PC-3 (cell line): ENCODE measurements at regions not wholly inside any gene's neighbourhood (a gene's known extent, or its start where the extent isn't known, plus 50 kb on each side); places are given as distances from the start of the nearest gene placed in this dataset.

Experiments used
- ATAC-seq: fragments of 200-7000 bp; cut with Tn5 transposase; 2 replicates; pipeline ENCODE4 v1.9.1; 2020; ENCODE audit warnings: mild to moderate bottlenecking, moderate library complexity
- BruUV-seq: library from RNA; stranded (reverse); fragments of 400-500 nt; replicated peaks from 2 replicates; lab custom pipeline; 2021; lab: Mats Ljungman, UMichigan
- CTCF ChIA-PET: fragments of 300-600 bp; sonication (Branson Sonifier 250); formaldehyde crosslinking; loops from one replicate; lab custom pipeline; 2022; ENCODE audit warnings: antibody characterized with exemption; lab: Charles Lee
- POLR2A ChIA-PET: fragments of 300-600 bp; sonication (Branson Sonifier 250); formaldehyde crosslinking; loops from one replicate; lab custom pipeline; 2022; ENCODE audit warnings: antibody characterized with exemption; ENCODE audit not compliant: unreplicated experiment; lab: Charles Lee
- DNase-seq: peaks from one replicate; pipeline ENCODE4 v3.0.0-alpha.2; 2015
- H2AFZ ChIP-seq: fragments of 300-600 bp; sonication (generic); 2 replicates; pipeline ENCODE4 v1.6.0; 2016; ENCODE audit warnings: antibody characterized with exemption, low read length
- H3F3A ChIP-seq: fragments of 300-600 bp; sonication (generic); one replicate; pipeline ENCODE4 v1.6.0; 2017; ENCODE audit warnings: antibody characterized with exemption, low read length, control low read depth, mild to moderate bottlenecking; ENCODE audit not compliant: unreplicated experiment
- H3K27ac ChIP-seq: fragments of 300-600 bp; sonication (generic); 2 replicates; pipeline ENCODE4 v1.5.1; 2016; ENCODE audit warnings: mild to moderate bottlenecking, low read length
- H3K27me3 ChIP-seq: fragments of 300-600 bp; sonication (generic); 2 replicates; pipeline ENCODE4 v1.6.1; 2016; ENCODE audit warnings: low read length, mixed read lengths
- H3K36me3 ChIP-seq: fragments of 300-600 bp; sonication (generic); 2 replicates; pipeline ENCODE4 v1.6.1; 2016; ENCODE audit warnings: low read depth, mixed run types, low read length, mixed read lengths
- H3K4me1 ChIP-seq: fragments of 300-600 bp; sonication (generic); 2 replicates; pipeline ENCODE4 v1.5.1; 2016; ENCODE audit warnings: low read length; ENCODE audit not compliant: insufficient read depth
- H3K4me2 ChIP-seq: fragments of 300-600 bp; sonication (generic); 2 replicates; pipeline ENCODE4 v1.6.0; 2016; ENCODE audit warnings: low read length
- H3K4me3 ChIP-seq: fragments of 300-600 bp; sonication (generic); 2 replicates; pipeline ENCODE4 v1.5.1; 2016; ENCODE audit warnings: mild to moderate bottlenecking, low read length, mixed read lengths
- H3K79me2 ChIP-seq: fragments of 300-600 bp; sonication (generic); 2 replicates; pipeline ENCODE4 v1.6.1; 2017; ENCODE audit warnings: low read length, mixed read lengths
- H3K9ac ChIP-seq: fragments of 300-600 bp; sonication (generic); 2 replicates; pipeline ENCODE4 v1.6.0; 2016; ENCODE audit warnings: mild to moderate bottlenecking, low read length
- H3K9me2 ChIP-seq: fragments of 300-600 bp; sonication (generic); replicated peaks from 2 replicates; pipeline ENCODE4 v1.6.1; 2016; ENCODE audit warnings: mixed run types, low read length, mixed read lengths
- H3K9me3 ChIP-seq: fragments of 300-600 bp; sonication (generic); 2 replicates; pipeline ENCODE4 v1.6.1; 2016; ENCODE audit warnings: low read length, mixed read lengths
- H4K20me1 ChIP-seq: fragments of 300-600 bp; sonication (generic); 2 replicates; pipeline ENCODE4 v1.6.1; 2016; ENCODE audit warnings: low read length, mixed read lengths
- EZH2 ChIP-seq: fragments of 300-600 bp; sonication (generic); IDR thresholded peaks from one replicate; pipeline ENCODE4 v1.6.1; 2017; ENCODE audit warnings: antibody characterized with exemption, mild to moderate bottlenecking, low read length; ENCODE audit not compliant: unreplicated experiment
- EZH2phosphoT487 ChIP-seq: fragments of 300-600 bp; sonication (generic); IDR thresholded peaks from 2 replicates; pipeline ENCODE4 v1.6.1; 2018; ENCODE audit warnings: mild to moderate bottlenecking, antibody characterized with exemption, low read length, borderline replicate concordance
- intact Hi-C: fragments of 100-400 bp; cut with micrococcal nuclease; formaldehyde crosslinking; loops from 2 replicates; pipeline ENCODE4 v1.9.0; 2023
- TF ChIP-seq, protein P1 (sequence below): fragments of 300-600 bp; sonication (generic); conservative IDR thresholded peaks from 2 replicates; pipeline ENCODE4 v1.5.1; 2017; ENCODE audit warnings: antibody characterized with exemption, low read depth, mild to moderate bottlenecking, low read length

DNA sequence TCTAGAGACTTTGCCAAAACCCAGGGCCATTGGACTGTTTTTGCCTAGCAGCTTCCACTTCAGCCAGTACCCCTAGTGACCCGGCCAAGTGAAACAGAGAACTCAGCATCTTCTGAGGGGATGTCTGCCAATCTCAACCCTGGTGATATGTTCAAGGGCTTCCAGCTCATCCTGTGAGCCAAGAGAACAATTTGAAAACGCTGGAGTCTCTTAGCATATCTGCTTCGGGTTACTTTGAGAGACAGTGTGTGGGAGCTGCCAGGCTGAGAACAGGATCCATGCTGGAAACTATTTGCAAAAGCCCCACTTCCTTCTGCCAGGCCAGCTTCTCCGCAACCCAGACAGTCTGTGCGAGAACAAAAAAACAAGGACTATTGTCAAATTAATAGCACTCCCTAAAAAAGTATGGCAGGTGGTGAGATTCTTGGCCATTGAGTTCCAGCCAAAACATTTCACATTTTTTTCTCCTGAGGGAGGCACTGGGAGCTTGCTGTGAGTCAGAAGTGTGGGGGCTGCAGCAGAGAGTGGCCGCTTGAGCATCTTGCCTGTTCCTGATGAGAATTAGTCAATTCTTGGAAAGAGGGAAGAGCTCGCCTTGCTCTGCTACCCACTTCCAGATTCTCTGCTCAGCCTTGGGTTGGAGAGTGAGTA is 395.6 kb upstream of the TRIB2 start:
- DNase-seq = peak; percentile 87
- peak overlapping the region; percentile 52 for H3K27ac ChIP-seq
- no peak overlapping the region for H2AFZ ChIP-seq
- no peaks in the 10 kb centered on the region for H4K20me1 ChIP-seq
- H3K79me2 ChIP-seq = no peaks in the 10 kb centered on the region
- H3K27me3 ChIP-seq = no peaks in the 10 kb centered on the region
- no TSS peak for BruUV-seq
- H3K9me3 ChIP-seq = no peaks in the 10 kb centered on the region
- POLR2A ChIA-PET = interaction anchor here (0.5 to 0.6 kb wide), 3 partner anchors 214 to 492 kb away, joined by 3 to 13 read pairs (median 11); partner anchors contain the start of gene TRIB2
- no peak for TF ChIP-seq EZH2
- TF ChIP-seq EZH2phosphoT487 = no peak
- TF ChIP-seq, protein P1, sequence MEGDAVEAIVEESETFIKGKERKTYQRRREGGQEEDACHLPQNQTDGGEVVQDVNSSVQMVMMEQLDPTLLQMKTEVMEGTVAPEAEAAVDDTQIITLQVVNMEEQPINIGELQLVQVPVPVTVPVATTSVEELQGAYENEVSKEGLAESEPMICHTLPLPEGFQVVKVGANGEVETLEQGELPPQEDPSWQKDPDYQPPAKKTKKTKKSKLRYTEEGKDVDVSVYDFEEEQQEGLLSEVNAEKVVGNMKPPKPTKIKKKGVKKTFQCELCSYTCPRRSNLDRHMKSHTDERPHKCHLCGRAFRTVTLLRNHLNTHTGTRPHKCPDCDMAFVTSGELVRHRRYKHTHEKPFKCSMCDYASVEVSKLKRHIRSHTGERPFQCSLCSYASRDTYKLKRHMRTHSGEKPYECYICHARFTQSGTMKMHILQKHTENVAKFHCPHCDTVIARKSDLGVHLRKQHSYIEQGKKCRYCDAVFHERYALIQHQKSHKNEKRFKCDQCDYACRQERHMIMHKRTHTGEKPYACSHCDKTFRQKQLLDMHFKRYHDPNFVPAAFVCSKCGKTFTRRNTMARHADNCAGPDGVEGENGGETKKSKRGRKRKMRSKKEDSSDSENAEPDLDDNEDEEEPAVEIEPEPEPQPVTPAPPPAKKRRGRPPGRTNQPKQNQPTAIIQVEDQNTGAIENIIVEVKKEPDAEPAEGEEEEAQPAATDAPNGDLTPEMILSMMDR = peak; percentile 31; the same call in 1 of the 2 replicates
- peak overlapping the region; percentile 7; the same call in 1 of the 2 replicates for H3K4me2 ChIP-seq
- H3F3A ChIP-seq = peaks cover 11% of the 10 kb centered on the region
- H3K4me1 ChIP-seq = peaks cover 70% of the 10 kb centered on the region
- intact Hi-C loops = no loop called here
- ATAC-seq = peak; percentile 3; the same call in 1 of the 2 replicates
- H3K9ac ChIP-seq = no peak overlapping the region
- no peaks in the 10 kb centered on the region for H3K36me3 ChIP-seq
- CTCF ChIA-PET = no interaction called here
- H3K4me3 ChIP-seq = no peak overlapping the region
- H3K9me2 ChIP-seq = no peaks in the 10 kb centered on the region

DNA sequence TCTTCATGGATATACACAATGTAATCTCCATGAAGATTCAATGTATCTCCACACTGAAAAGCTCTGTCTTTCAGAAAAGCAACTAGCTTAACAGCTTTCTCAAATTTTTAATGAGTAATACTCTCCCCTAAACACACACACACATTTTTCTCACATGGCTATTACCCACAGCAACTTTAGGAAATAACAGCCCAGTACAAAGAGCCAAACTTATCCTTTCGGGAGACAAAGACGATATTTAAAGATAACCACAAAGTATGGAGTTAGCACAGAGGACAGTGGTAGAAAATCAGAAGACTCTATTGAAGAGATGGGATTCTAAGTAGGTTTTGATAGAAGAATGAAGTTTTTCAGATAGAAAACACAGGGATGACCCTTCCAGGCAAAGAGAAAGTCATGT is 394.9 kb upstream of the TRIB2 start:
- DNase-seq (no peak), ATAC-seq (no peak)
- Histone ChIP-seq H3K79me2 (no peaks in the 10 kb centered on the region), H3K9me2 (no peaks in the 10 kb centered on the region), H3K36me3 (no peaks in the 10 kb centered on the region), H2AFZ (no peak overlapping the region), H3K4me3 (no peak overlapping the region), H4K20me1 (no peaks in the 10 kb centered on the region), H3K4me2 (no peak overlapping the region), H3K4me1 (peaks cover 66% of the 10 kb centered on the region), H3K27ac (peak overlapping the region; percentile 37), H3K9me3 (no peaks in the 10 kb centered on the region), H3K27me3 (no peaks in the 10 kb centered on the region), H3K9ac (no peak overlapping the region), H3F3A (peaks cover 10% of the 10 kb centered on the region)
- no TSS peak for BruUV-seq
- TF ChIP-seq, protein P1 = no peak
- TF ChIP-seq EZH2phosphoT487 = no peak
- no peak for TF ChIP-seq EZH2
- ChIA-PET CTCF (no interaction called here), POLR2A (interaction anchor here (0.5 to 0.6 kb wide), 3 partner anchors 213 to 493 kb away, joined by 3 to 13 read pairs (median 11); partner anchors contain the start of gene TRIB2)
- intact Hi-C loops = no loop called here

DNA sequence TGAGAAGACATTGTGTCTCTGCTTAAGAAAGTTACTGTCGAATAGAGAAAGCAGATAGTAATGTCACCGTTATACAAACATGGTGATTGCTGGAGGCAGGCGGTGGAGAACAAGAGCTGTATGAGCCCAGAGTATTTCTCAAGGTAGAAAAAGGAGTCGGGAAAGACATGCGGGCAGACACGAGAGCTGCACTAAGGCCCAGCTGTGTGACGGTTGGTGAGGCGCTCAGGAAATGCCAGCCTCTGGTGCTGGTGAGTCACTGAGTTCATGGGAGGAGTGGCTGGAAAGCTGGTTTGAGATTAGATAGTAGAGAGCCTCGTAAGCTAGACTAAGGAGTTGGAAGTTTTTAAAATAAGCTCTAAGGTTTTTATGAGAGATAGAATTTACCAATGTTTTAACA is 390.9 kb upstream of the TRIB2 start:
- POLR2A ChIA-PET = no interaction called here
- H3K4me2 ChIP-seq = 0 out of 2 replicates have a peak overlapping the region, but pooled peaks have one; percentile 4
- TF ChIP-seq EZH2phosphoT487 (no peak), EZH2 (no peak)
- TF ChIP-seq, protein P1 = no peak
- no peaks in the 10 kb centered on the region for H4K20me1 ChIP-seq
- CTCF ChIA-PET = interaction anchor here (0.5 to 1.5 kb wide), 2 partner anchors 9 to 391 kb away, joined by 4 to 6 read pairs; partner anchors contain the start of gene TRIB2
- H3K36me3 ChIP-seq = no peaks in the 10 kb centered on the region
- H3K79me2 ChIP-seq = no peaks in the 10 kb centered on the region
- H3K27ac ChIP-seq = peak overlapping the region; percentile 20
- no peaks in the 10 kb centered on the region for H3K27me3 ChIP-seq
- H2AFZ ChIP-seq = peak overlapping the region; percentile 71
- BruUV-seq = no TSS peak
- ATAC-seq (peak; percentile 97), DNase-seq (peak; percentile 85)
- H3K4me1 ChIP-seq = peaks cover 32% of the 10 kb centered on the region
- H3K4me3 ChIP-seq = no peak overlapping the region
- no peaks in the 10 kb centered on the region for H3F3A ChIP-seq
- no peaks in the 10 kb centered on the region for H3K9me3 ChIP-seq
- H3K9ac ChIP-seq = no peak overlapping the region; the same call in 1 of the 2 replicates
- no peaks in the 10 kb centered on the region for H3K9me2 ChIP-seq
- intact Hi-C loops = no loop called here
